HFFc6 (cell line): ENCODE measurements at regions not wholly inside any gene's neighbourhood (a gene's known extent, or its start where the extent isn't known, plus 50 kb on each side); places are given as distances from the start of the nearest gene placed in this dataset.

ENCODE experiments used
- DNase-seq: peaks from one replicate; pipeline ENCODE4 v3.0.0-alpha.2; 2018
- H3K27ac Mint-ChIP-seq: 2 replicates; pipeline ENCODE4 v1.8.0; 2020; ENCODE audit warnings: mild to moderate bottlenecking, mixed read lengths
- H3K27me3 Mint-ChIP-seq: 2 replicates; pipeline ENCODE4 v1.8.0; 2021; ENCODE audit warnings: mild to moderate bottlenecking, moderate library complexity, mixed read lengths; ENCODE audit not compliant: insufficient read depth
- H3K36me3 Mint-ChIP-seq: 2 replicates; pipeline ENCODE4 v1.8.0; 2021; ENCODE audit warnings: low read depth, mixed read lengths
- H3K4me1 Mint-ChIP-seq: 2 replicates; pipeline ENCODE4 v1.8.0; 2020; ENCODE audit warnings: low read depth, mixed read lengths
- H3K4me3 Mint-ChIP-seq: 2 replicates; pipeline ENCODE4 v1.8.0; 2020; ENCODE audit warnings: mild to moderate bottlenecking, moderate library complexity, mixed read lengths
- H3K9me3 Mint-ChIP-seq: 2 replicates; pipeline ENCODE4 v1.8.0; 2020; ENCODE audit warnings: mild to moderate bottlenecking, mixed read lengths
- CTCF ChIP-seq: fragments of 200-600 bp; sonication (generic); IDR thresholded peaks from 2 replicates; pipeline ENCODE4 v1.5.0; 2021; ENCODE audit warnings: antibody characterized with exemption, mild to moderate bottlenecking

- peaks cover 15% of the 10 kb centered on the region for H3K36me3 Mint-ChIP-seq
- no peaks in the 10 kb centered on the region for H3K27me3 Mint-ChIP-seq
- H3K4me3 Mint-ChIP-seq, result peak overlapping the region; percentile 26
- DNase-seq, result no peak
- peak overlapping the region; percentile 68 for H3K27ac Mint-ChIP-seq
- no peak for TF ChIP-seq CTCF
- H3K4me1 Mint-ChIP-seq, result peaks cover 83% of the 10 kb centered on the region
- 0 out of 2 replicates have a peak, but pooled peaks cover 4% of the 10 kb centered on the region for H3K9me3 Mint-ChIP-seq
Measured at GRCh38 chr3:30285188-30286006, 321.0 kb upstream of the TGFBR2 start.

- Mint-ChIP-seq H3K4me3 (peak overlapping the region; percentile 26), H3K4me1 (peaks cover 82% of the 10 kb centered on the region), H3K9me3 (0 out of 2 replicates have a peak, but pooled peaks cover 4% of the 10 kb centered on the region), H3K36me3 (peaks cover 14% of the 10 kb centered on the region), H3K27ac (peak overlapping the region; percentile 68), H3K27me3 (no peaks in the 10 kb centered on the region)
- no peak for TF ChIP-seq CTCF
- DNase-seq, result peak; percentile 76
Measured at GRCh38 chr3:30286007-30286669, 320.3 kb upstream of the TGFBR2 start.

GRCh38 chr3:30286811-30287210, 319.6 kb upstream of the TGFBR2 start:
- peak overlapping the region; percentile 68 for H3K27ac Mint-ChIP-seq

GRCh38 chr3:30288830-30289229, 317.6 kb upstream of the TGFBR2 start:
- no peaks in the 10 kb centered on the region for H3K27me3 Mint-ChIP-seq
- H3K4me1 Mint-ChIP-seq, result peaks cover 87% of the 10 kb centered on the region
- no peak overlapping the region for H3K4me3 Mint-ChIP-seq
- no peak for TF ChIP-seq CTCF
- no peak for DNase-seq
- H3K9me3 Mint-ChIP-seq, result 0 out of 2 replicates have a peak, but pooled peaks cover 4% of the 10 kb centered on the region
- no peak overlapping the region for H3K27ac Mint-ChIP-seq
- H3K36me3 Mint-ChIP-seq, result peaks cover 8% of the 10 kb centered on the region

More at GRCh38 chr3:30286811-30287210, 319.6 kb upstream of the TGFBR2 start:
- Mint-ChIP-seq H3K9me3 (0 out of 2 replicates have a peak, but pooled peaks cover 4% of the 10 kb centered on the region), H3K4me3 (no peak overlapping the region; the same call in 1 of the 2 replicates), H3K27me3 (no peaks in the 10 kb centered on the region), H3K4me1 (peaks cover 81% of the 10 kb centered on the region), H3K36me3 (peaks cover 8% of the 10 kb centered on the region)
- TF ChIP-seq CTCF, result no peak
- no peak for DNase-seq

GRCh38 chr3:30289324-30289723, 317.1 kb upstream of the TGFBR2 start:
- no peak for DNase-seq
- Mint-ChIP-seq H3K4me1 (peaks cover 87% of the 10 kb centered on the region), H3K36me3 (peaks cover 4% of the 10 kb centered on the region), H3K4me3 (no peak overlapping the region), H3K27ac (no peak overlapping the region), H3K27me3 (no peaks in the 10 kb centered on the region), H3K9me3 (0 out of 2 replicates have a peak, but pooled peaks cover 4% of the 10 kb centered on the region)
- no peak for TF ChIP-seq CTCF
